H1 (cell line): ENCODE measurements at regions not wholly inside any gene's neighbourhood (a gene's known extent, or its start where the extent isn't known, plus 50 kb on each side); places are given as distances from the start of the nearest gene placed in this dataset.

Experiments used
- HDAC2 ChIP-seq, 2 experiments: fragments of 300-600 bp in 1 of 2; sonication (generic) in 1 of 2; IDR thresholded peaks; 2 replicates each; pipeline ENCODE4 v1.6.1; 2011 to 2012; ENCODE audit warnings: low read depth in 2 of 2, low read length in 2 of 2, mild to moderate bottlenecking in 2 of 2, moderate library complexity in 2 of 2, borderline replicate concordance in 1 of 2, inconsistent platforms in 1 of 2
- POLR2A ChIP-seq, 2 experiments: IDR thresholded peaks; 1 replicate in 1 of 2; 2 replicates in 1 of 2; pipeline ENCODE4 v1.6.1; 2011; ENCODE audit warnings: low read depth in 2 of 2, low read length in 2 of 2, mild to moderate bottlenecking in 2 of 2; ENCODE audit errors: control extremely low read depth in 1 of 2
- TAF1 ChIP-seq: IDR thresholded peaks from 2 replicates; pipeline ENCODE4 v1.6.1; 2011; ENCODE audit warnings: mild to moderate bottlenecking, low read depth, low read length

DNA sequence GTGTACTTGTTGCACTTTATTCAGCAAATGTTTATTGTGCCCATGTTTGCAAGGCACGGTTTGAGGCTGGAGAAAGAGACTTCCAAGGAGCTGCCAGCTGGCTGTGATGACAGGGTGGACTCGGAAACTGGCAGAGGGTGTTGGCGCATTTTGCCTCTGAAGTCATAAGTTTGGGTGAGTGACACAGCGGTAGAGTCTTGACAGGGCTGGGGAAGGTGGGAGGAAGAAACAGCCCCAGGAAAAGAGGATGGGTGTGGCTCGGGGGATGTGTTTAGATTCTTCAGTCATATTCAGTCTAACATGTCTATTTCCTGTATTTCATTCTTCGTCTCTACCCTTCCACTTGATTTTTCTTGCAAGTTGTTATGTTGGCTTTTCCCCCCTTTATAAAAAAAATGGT lies 77.0 kb upstream of the STOX2 start (continued):
- TF ChIP-seq TAF1: no peak
- TF ChIP-seq HDAC2 (IDR thresholded peaks at IDR 0.05; ENCODE audit: borderline replicate concordance in 1 of 2, low read depth in 2 of 2, low read length in 2 of 2): no peak
- no peak for TF ChIP-seq POLR2A (IDR thresholded peaks at IDR 0.05; ENCODE audit: control extremely low read depth in 1 of 2, low read depth in 2 of 2, low read length in 2 of 2)
